DOHH2 (cell line): ENCODE measurements at regions not wholly inside any gene's neighbourhood (a gene's known extent, or its start where the extent isn't known, plus 50 kb on each side); places are given as distances from the start of the nearest gene placed in this dataset.

Source experiments
- EZH2phosphoT487 ChIP-seq: fragments of 200-600 bp; sonication (generic); IDR thresholded peaks from 2 replicates; pipeline ENCODE4 v1.6.1; 2017; ENCODE audit warnings: borderline replicate concordance, mild to moderate bottlenecking, antibody characterized with exemption, low read length, moderate library complexity, mixed read lengths
- TF ChIP-seq, protein P1 (sequence below): fragments of 200-600 bp; sonication (generic); IDR thresholded peaks from one replicate; pipeline ENCODE4 v1.5.1; 2014; ENCODE audit warnings: antibody characterized with exemption, mild to moderate bottlenecking, low read depth, low read length; ENCODE audit not compliant: poor library complexity, severe bottlenecking

GRCh38 chr2:40666398-40666797 is 214.5 kb upstream of the SLC8A1 start:
- TF ChIP-seq, protein P1, sequence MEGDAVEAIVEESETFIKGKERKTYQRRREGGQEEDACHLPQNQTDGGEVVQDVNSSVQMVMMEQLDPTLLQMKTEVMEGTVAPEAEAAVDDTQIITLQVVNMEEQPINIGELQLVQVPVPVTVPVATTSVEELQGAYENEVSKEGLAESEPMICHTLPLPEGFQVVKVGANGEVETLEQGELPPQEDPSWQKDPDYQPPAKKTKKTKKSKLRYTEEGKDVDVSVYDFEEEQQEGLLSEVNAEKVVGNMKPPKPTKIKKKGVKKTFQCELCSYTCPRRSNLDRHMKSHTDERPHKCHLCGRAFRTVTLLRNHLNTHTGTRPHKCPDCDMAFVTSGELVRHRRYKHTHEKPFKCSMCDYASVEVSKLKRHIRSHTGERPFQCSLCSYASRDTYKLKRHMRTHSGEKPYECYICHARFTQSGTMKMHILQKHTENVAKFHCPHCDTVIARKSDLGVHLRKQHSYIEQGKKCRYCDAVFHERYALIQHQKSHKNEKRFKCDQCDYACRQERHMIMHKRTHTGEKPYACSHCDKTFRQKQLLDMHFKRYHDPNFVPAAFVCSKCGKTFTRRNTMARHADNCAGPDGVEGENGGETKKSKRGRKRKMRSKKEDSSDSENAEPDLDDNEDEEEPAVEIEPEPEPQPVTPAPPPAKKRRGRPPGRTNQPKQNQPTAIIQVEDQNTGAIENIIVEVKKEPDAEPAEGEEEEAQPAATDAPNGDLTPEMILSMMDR = no peak
- TF ChIP-seq EZH2phosphoT487 = no peak
